Mammary epithelial cell (primary cell): ENCODE measurements at regions not wholly inside any gene's neighbourhood (a gene's known extent, or its start where the extent isn't known, plus 50 kb on each side); places are given as distances from the start of the nearest gene placed in this dataset.

Experiments
- EZH2 ChIP-seq: IDR thresholded peaks from 2 replicates; pipeline ENCODE4 v1.6.1; 2012; ENCODE audit warnings: low read length, inconsistent platforms, borderline replicate concordance
- TF ChIP-seq, protein P1 (sequence below), 2 donors: IDR thresholded peaks in 1 of 2; conservative IDR thresholded peaks in 1 of 2; 2 replicates each; pipeline ENCODE4 v1.5.1; 2011 to 2012; ENCODE audit warnings: inconsistent platforms in 2 of 2, low read length in 2 of 2, mild to moderate bottlenecking in 2 of 2, control low read depth in 1 of 2, low read depth in 1 of 2; ENCODE audit not compliant: insufficient read depth in 1 of 2; ENCODE audit errors: extremely low read depth in 1 of 2

DNA sequence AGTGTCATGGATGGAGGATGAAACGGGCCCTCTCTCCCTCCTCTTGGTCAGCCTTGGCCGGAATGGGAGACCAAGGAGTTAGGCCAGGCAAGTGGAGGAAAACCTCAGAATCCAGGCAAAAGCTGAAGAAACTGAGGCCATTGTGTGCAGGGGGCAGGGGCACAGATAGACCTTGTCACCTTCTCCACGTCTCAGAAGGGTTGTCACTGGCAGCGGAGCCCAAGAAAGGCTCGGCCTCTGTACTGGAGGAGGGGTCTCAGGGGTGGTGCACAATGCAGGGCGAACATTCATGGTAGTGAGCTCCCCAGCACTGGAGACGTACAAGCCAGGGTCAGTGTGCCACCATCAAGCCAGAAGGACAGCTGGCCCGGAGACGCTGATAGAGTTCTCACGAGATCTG lies 139.5 kb downstream of the CPZ start:
- TF ChIP-seq, protein P1, sequence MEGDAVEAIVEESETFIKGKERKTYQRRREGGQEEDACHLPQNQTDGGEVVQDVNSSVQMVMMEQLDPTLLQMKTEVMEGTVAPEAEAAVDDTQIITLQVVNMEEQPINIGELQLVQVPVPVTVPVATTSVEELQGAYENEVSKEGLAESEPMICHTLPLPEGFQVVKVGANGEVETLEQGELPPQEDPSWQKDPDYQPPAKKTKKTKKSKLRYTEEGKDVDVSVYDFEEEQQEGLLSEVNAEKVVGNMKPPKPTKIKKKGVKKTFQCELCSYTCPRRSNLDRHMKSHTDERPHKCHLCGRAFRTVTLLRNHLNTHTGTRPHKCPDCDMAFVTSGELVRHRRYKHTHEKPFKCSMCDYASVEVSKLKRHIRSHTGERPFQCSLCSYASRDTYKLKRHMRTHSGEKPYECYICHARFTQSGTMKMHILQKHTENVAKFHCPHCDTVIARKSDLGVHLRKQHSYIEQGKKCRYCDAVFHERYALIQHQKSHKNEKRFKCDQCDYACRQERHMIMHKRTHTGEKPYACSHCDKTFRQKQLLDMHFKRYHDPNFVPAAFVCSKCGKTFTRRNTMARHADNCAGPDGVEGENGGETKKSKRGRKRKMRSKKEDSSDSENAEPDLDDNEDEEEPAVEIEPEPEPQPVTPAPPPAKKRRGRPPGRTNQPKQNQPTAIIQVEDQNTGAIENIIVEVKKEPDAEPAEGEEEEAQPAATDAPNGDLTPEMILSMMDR (conservative IDR thresholded peaks at IDR 0.05 in 1 of 2, IDR thresholded peaks at IDR 0.05 in 1 of 2; ENCODE audit: extremely low read depth in 1 of 2, insufficient read depth in 1 of 2, low read depth in 1 of 2, low read length in 2 of 2) = no peak
- no peak for TF ChIP-seq EZH2
